ENCODE measurements at regions not wholly inside any gene's neighbourhood (a gene's known extent, or its start where the extent isn't known, plus 50 kb on each side); places are given as distances from the start of the nearest gene placed in this dataset.

- H3K36me3 ChIP-seq (ENCODE audit: control insufficient read depth in 2 of 2, extremely low read depth in 1 of 2, insufficient read depth in 2 of 2, low read length in 2 of 2) = no peaks in the 10 kb centered on the region
- H4K20me1 ChIP-seq (replicated peaks; ENCODE audit: control insufficient read depth, extremely low read depth, insufficient read depth, low read length) = no peaks in the 10 kb centered on the region
- no TSS peak for BruUV-seq (replicated peaks)
- ChIA-PET POLR2A (no interaction called here), CTCF (no interaction called here)
- peaks cover 8 to 14% of the 10 kb centered on the region in 2 experiments for H3K27me3 ChIP-seq (ENCODE audit: control insufficient read depth in 2 of 2, insufficient read depth in 2 of 2, low read length in 2 of 2)
- dilution Hi-C loops (cut with MboI; ENCODE audit: extremely low pct_ligation_motif_present, low sequenced_read_pairs) = no loop called here
- H3K9me3 ChIP-seq (replicated peaks; ENCODE audit: control insufficient read depth, insufficient read depth, low read length) = no peaks in the 10 kb centered on the region
- no peaks in the 10 kb centered on the region for H3K9me1 ChIP-seq (replicated peaks; ENCODE audit: control insufficient read depth, extremely low read depth, insufficient read depth, low read length)
- intact Hi-C loops (cut with micrococcal nuclease) = no loop called here
- H3K79me2 ChIP-seq (ENCODE audit: control insufficient read depth, insufficient read depth, low read length) = no peaks in the 10 kb centered on the region
- H3K4me2 ChIP-seq (ENCODE audit: insufficient read depth, low read length) = peak overlapping the region; percentile 14
- DNase-seq (ENCODE audit: low read depth, low spot score) = peak; percentile 3
- H3K4me1 ChIP-seq (ENCODE audit: control insufficient read depth, extremely low read depth, insufficient read depth, low read length) = no peaks in the 10 kb centered on the region
- no peak overlapping the region for H3K9ac ChIP-seq (replicated peaks; ENCODE audit: extremely low read depth, insufficient read depth, low read length)
- no peak for FAIRE-seq
- no peak for TF ChIP-seq MYC (IDR thresholded peaks at IDR 0.05; ENCODE audit: low read depth, low read length)
- TF ChIP-seq, protein P1, sequence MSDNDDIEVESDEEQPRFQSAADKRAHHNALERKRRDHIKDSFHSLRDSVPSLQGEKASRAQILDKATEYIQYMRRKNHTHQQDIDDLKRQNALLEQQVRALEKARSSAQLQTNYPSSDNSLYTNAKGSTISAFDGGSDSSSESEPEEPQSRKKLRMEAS (IDR thresholded peaks at IDR 0.05; ENCODE audit: insufficient read depth, insufficient read length) = no peak
- no peak for TF ChIP-seq POLR2A (IDR thresholded peaks at IDR 0.05; ENCODE audit: low read depth, low read length)
- no peak for TF ChIP-seq GATA2 (IDR thresholded peaks at IDR 0.05; ENCODE audit: insufficient read depth, insufficient read length, low read depth, low read length)
- TF ChIP-seq POLR2AphosphoS5 (IDR thresholded peaks at IDR 0.05; ENCODE audit: insufficient read depth, low read depth, low read length) = no peak
- TF ChIP-seq JUN (IDR thresholded peaks at IDR 0.05; ENCODE audit: borderline replicate concordance, insufficient read depth, insufficient read length, low read depth) = no peak
- TF ChIP-seq, protein P2, sequence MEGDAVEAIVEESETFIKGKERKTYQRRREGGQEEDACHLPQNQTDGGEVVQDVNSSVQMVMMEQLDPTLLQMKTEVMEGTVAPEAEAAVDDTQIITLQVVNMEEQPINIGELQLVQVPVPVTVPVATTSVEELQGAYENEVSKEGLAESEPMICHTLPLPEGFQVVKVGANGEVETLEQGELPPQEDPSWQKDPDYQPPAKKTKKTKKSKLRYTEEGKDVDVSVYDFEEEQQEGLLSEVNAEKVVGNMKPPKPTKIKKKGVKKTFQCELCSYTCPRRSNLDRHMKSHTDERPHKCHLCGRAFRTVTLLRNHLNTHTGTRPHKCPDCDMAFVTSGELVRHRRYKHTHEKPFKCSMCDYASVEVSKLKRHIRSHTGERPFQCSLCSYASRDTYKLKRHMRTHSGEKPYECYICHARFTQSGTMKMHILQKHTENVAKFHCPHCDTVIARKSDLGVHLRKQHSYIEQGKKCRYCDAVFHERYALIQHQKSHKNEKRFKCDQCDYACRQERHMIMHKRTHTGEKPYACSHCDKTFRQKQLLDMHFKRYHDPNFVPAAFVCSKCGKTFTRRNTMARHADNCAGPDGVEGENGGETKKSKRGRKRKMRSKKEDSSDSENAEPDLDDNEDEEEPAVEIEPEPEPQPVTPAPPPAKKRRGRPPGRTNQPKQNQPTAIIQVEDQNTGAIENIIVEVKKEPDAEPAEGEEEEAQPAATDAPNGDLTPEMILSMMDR (IDR thresholded peaks at IDR 0.05; ENCODE audit: extremely low read depth in 1 of 2, insufficient read depth in 1 of 2, low read depth in 1 of 2, low read length in 2 of 2) = no peak
- TF ChIP-seq FOS (IDR thresholded peaks at IDR 0.05; ENCODE audit: borderline replicate concordance, insufficient read depth, low read length) = no peak
- TF ChIP-seq EZH2 (IDR thresholded peaks at IDR 0.05; ENCODE audit: borderline replicate concordance, low read depth, low read length, severe bottlenecking) = no peak
- no peak overlapping the region for H3K27ac ChIP-seq (ENCODE audit: insufficient read depth, low read depth, low read length)
- no peak overlapping the region for H3K4me3 ChIP-seq (replicated peaks in 1 of 3; ENCODE audit: insufficient read depth in 1 of 3, low read depth in 1 of 3, low read length in 3 of 3)
- H2AFZ ChIP-seq (ENCODE audit: low read depth, low read length) = no peak overlapping the region
Observed at GRCh38 chr6:87968435-87969278, 79.0 kb upstream of the SPACA1 start.
